Body of pancreas (tissue), 4 donors: ENCODE measurements at regions not wholly inside any gene's neighbourhood (a gene's known extent, or its start where the extent isn't known, plus 50 kb on each side); places are given as distances from the start of the nearest gene placed in this dataset.

Experiments used
- POLR2A ChIP-seq, 3 donors: fragments of 450-650 bp; IDR thresholded peaks; one replicate each; pipeline ENCODE4 v1.6.1; 2016; ENCODE audit warnings: antibody characterized with exemption in 3 of 3, mild to moderate bottlenecking in 2 of 3
- TF ChIP-seq, protein P1 (sequence below), 7 experiments: fragments of 450-650 bp in 4 of 7; fragments of 200-600 bp in 3 of 7; sonication (generic) in 3 of 7; IDR thresholded peaks; one replicate each; pipeline ENCODE4 v1.5.1; 2016 to 2019; ENCODE audit warnings: antibody characterized with exemption in 7 of 7

DNA sequence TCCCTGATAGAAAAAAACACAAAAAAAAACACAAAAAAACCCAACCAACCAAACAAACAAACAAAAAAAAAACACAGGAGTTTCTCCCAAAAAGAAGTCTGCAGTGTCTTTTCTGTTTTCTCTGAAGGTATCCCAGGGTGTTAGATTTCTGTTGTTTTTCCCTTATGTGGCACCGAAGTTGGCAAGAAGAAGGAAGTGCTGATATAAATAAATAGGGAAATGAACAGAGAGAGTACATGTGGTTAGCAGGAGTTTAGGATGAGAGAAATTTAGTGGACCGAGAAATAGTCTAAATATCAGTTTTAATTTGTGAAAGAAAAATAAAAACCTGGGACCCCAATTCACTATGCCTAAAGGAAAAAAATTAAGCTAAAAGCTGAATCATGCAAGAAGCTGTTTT is 287.0 kb upstream of the SGCG start:
- TF ChIP-seq, protein P1, sequence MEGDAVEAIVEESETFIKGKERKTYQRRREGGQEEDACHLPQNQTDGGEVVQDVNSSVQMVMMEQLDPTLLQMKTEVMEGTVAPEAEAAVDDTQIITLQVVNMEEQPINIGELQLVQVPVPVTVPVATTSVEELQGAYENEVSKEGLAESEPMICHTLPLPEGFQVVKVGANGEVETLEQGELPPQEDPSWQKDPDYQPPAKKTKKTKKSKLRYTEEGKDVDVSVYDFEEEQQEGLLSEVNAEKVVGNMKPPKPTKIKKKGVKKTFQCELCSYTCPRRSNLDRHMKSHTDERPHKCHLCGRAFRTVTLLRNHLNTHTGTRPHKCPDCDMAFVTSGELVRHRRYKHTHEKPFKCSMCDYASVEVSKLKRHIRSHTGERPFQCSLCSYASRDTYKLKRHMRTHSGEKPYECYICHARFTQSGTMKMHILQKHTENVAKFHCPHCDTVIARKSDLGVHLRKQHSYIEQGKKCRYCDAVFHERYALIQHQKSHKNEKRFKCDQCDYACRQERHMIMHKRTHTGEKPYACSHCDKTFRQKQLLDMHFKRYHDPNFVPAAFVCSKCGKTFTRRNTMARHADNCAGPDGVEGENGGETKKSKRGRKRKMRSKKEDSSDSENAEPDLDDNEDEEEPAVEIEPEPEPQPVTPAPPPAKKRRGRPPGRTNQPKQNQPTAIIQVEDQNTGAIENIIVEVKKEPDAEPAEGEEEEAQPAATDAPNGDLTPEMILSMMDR (IDR thresholded peaks at IDR 0.05) = no peak
- no peak for TF ChIP-seq POLR2A (IDR thresholded peaks at IDR 0.05)
